ENCODE measurements at regions not wholly inside any gene's neighbourhood (a gene's known extent, or its start where the extent isn't known, plus 50 kb on each side); places are given as distances from the start of the nearest gene placed in this dataset.

- no peaks in the 10 kb centered on the region for H3K9me3 ChIP-seq (replicated peaks; ENCODE audit: control insufficient read depth, insufficient read depth, low read length)
- H3K27me3 ChIP-seq (ENCODE audit: control insufficient read depth in 2 of 2, insufficient read depth in 2 of 2, low read length in 2 of 2), result no peaks in the 10 kb centered on the region
- no peak overlapping the region for H3K4me3 ChIP-seq (replicated peaks in 1 of 3; ENCODE audit: insufficient read depth in 1 of 3, low read depth in 1 of 3, low read length in 3 of 3)
- no TSS peak for BruUV-seq (replicated peaks)
- FAIRE-seq (no peak), DNase-seq (ENCODE audit: low read depth, low spot score) (no peak)
- H3K79me2 ChIP-seq (ENCODE audit: control insufficient read depth, insufficient read depth, low read length), result no peaks in the 10 kb centered on the region
- no peak for TF ChIP-seq MAX (IDR thresholded peaks at IDR 0.05; ENCODE audit: insufficient read depth, insufficient read length)
- TF ChIP-seq GATA2 (IDR thresholded peaks at IDR 0.05; ENCODE audit: insufficient read depth, insufficient read length, low read depth, low read length), result no peak
- no peak for TF ChIP-seq POLR2A (IDR thresholded peaks at IDR 0.05; ENCODE audit: low read depth, low read length)
- no peak for TF ChIP-seq CTCF (IDR thresholded peaks at IDR 0.05; ENCODE audit: extremely low read depth in 1 of 2, insufficient read depth in 1 of 2, low read depth in 1 of 2, low read length in 2 of 2)
- TF ChIP-seq POLR2AphosphoS5 (IDR thresholded peaks at IDR 0.05; ENCODE audit: insufficient read depth, low read depth, low read length), result no peak
- no peak for TF ChIP-seq FOS (IDR thresholded peaks at IDR 0.05; ENCODE audit: borderline replicate concordance, insufficient read depth, low read length)
- no peak for TF ChIP-seq MYC (IDR thresholded peaks at IDR 0.05; ENCODE audit: low read depth, low read length)
- TF ChIP-seq EZH2 (IDR thresholded peaks at IDR 0.05; ENCODE audit: borderline replicate concordance, low read depth, low read length, severe bottlenecking), result no peak
- TF ChIP-seq JUN (IDR thresholded peaks at IDR 0.05; ENCODE audit: borderline replicate concordance, insufficient read depth, insufficient read length, low read depth), result no peak
- intact Hi-C loops (cut with micrococcal nuclease), result no loop called here
- no peaks in the 10 kb centered on the region for H3K4me1 ChIP-seq (ENCODE audit: control insufficient read depth, extremely low read depth, insufficient read depth, low read length)
- H3K4me2 ChIP-seq (ENCODE audit: insufficient read depth, low read length), result no peak overlapping the region
- no peaks in the 10 kb centered on the region for H3K9me1 ChIP-seq (replicated peaks; ENCODE audit: control insufficient read depth, extremely low read depth, insufficient read depth, low read length)
- no peak overlapping the region for H3K9ac ChIP-seq (replicated peaks; ENCODE audit: extremely low read depth, insufficient read depth, low read length)
- no peak overlapping the region for H3K27ac ChIP-seq (ENCODE audit: insufficient read depth, low read depth, low read length)
- no peaks in the 10 kb centered on the region for H4K20me1 ChIP-seq (replicated peaks; ENCODE audit: control insufficient read depth, extremely low read depth, insufficient read depth, low read length)
- ChIA-PET POLR2A (no interaction called here), CTCF (no interaction called here)
- no peaks in the 10 kb centered on the region for H3K36me3 ChIP-seq (ENCODE audit: control insufficient read depth in 2 of 2, extremely low read depth in 1 of 2, insufficient read depth in 2 of 2, low read length in 2 of 2)
- H2AFZ ChIP-seq (ENCODE audit: low read depth, low read length), result no peak overlapping the region
- dilution Hi-C loops (cut with MboI; ENCODE audit: extremely low pct_ligation_motif_present, low sequenced_read_pairs), result no loop called here
Observed at GRCh38 chr16:9463461-9463860, 372.0 kb downstream of the HAPSTR1 start.
